ENCODE measurements at regions not wholly inside any gene's neighbourhood (a gene's known extent, or its start where the extent isn't known, plus 50 kb on each side); places are given as distances from the start of the nearest gene placed in this dataset.

- intact Hi-C loops (cut with DNase I): no loop called here
- no peaks in the 10 kb centered on the region for H3K9me3 ChIP-seq (replicated peaks in 1 of 3)
- H3K27ac ChIP-seq: no peak overlapping the region
- H3K36me3 ChIP-seq (replicated peaks in 1 of 2): no peaks in the 10 kb centered on the region
- 19 to 37% (median 22%) methylated on average over 8 to 9 of the region's 9 CpGs for WGBS, 4 donors
- DNase-seq: no peak
- H3K4me1 ChIP-seq (replicated peaks in 1 of 2): peaks cover 0 to 6% of the 10 kb centered on the region in 2 donors
- TF ChIP-seq POLR2A (IDR thresholded peaks at IDR 0.05) (no peak), CTCF (IDR thresholded peaks at IDR 0.05) (no peak)
- no peak overlapping the region for H3K4me3 ChIP-seq
- H3K27me3 ChIP-seq: peaks cover 30% of the 10 kb centered on the region
Observed at GRCh38 chr17:36812762-36813161, 124.5 kb upstream of the LHX1 start.

- no peak for TF ChIP-seq POLR2A (IDR thresholded peaks at IDR 0.05)
- no peak for TF ChIP-seq CTCF (IDR thresholded peaks at IDR 0.05)
- no peak for DNase-seq
- peaks cover 24% of the 10 kb centered on the region for H3K27me3 ChIP-seq
- no peaks in the 10 kb centered on the region for H3K36me3 ChIP-seq (replicated peaks in 1 of 2)
- no peak overlapping the region for H3K4me3 ChIP-seq
- WGBS, 4 donors: 59 to 73% (median 72%) methylated on average over 5 of the region's 5 CpGs
- no peak overlapping the region for H3K27ac ChIP-seq
- intact Hi-C loops (cut with DNase I): no loop called here
- H3K4me1 ChIP-seq (replicated peaks in 1 of 2): peaks cover 0 to 3% of the 10 kb centered on the region in 2 donors
- H3K9me3 ChIP-seq (replicated peaks in 1 of 3): no peaks in the 10 kb centered on the region
Observed at GRCh38 chr17:36813357-36813756, 123.9 kb upstream of the LHX1 start.

DNA sequence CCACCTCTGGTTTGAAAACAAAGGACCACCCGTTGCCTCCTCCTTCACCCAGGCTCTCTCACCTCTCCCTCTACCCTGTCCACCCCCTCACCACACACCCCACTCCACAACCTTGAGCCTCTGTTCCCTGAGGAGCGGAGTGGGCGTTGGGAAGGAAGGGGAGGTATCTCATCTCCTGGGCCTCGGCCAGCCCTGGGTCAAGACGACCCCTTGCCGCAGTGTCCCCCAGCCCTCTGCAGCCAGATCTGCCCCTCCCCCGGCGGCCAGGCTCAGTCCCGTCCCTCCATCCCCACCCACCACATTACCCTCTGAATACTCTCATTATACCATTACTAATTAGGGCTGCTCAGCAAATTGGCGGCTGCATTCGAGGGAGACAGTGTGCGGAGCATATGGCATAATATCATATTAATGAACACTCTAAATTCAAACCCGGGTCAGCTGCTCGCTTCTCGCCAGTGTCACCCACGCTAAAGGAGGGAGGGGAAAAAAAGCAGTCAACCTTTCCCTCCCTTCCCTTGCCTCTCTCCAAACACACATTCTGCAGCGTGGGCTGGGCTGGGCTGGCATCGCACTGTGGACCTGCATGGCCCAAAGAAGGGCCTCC is 123.2 kb upstream of the LHX1 start:
- Histone ChIP-seq H3K27me3 (peaks cover 17% of the 10 kb centered on the region), H3K27ac (no peak overlapping the region), H3K4me3 (no peak overlapping the region), H3K4me1 (replicated peaks in 1 of 2) (no peaks in the 10 kb centered on the region), H3K9me3 (replicated peaks in 1 of 3) (no peaks in the 10 kb centered on the region), H3K36me3 (replicated peaks in 1 of 2) (no peaks in the 10 kb centered on the region)
- 43 to 55% (median 48%) methylated on average over 15 to 18 of the region's 18 CpGs for WGBS, 4 donors
- no peak for DNase-seq
- intact Hi-C loops (cut with DNase I): no loop called here
- no peak for TF ChIP-seq CTCF (IDR thresholded peaks at IDR 0.05)
- no peak for TF ChIP-seq POLR2A (IDR thresholded peaks at IDR 0.05)

DNA sequence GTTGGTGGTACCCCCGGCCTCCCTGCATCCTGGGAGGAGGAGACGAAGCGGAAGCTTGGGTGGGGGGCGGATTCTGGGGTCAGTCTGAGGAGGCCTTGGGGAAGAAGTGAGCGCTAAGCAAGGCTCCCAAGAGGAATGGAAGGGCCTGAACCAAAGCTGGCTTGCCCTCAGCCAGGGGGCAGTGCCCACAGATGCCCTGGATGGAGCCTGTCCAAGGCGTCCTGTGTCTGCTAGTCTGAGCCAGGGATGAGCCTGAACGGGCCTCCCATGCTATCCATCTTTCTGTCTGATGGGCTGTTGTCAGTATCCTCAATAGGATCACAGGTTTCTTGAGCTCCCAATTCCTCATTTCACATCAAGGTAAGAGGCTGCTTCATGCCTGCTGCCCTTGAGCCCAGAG is 122.3 kb upstream of the LHX1 start:
- H3K27me3 ChIP-seq: peaks cover 9% of the 10 kb centered on the region
- no peak for TF ChIP-seq POLR2A (IDR thresholded peaks at IDR 0.05)
- no peak overlapping the region for H3K27ac ChIP-seq
- no peaks in the 10 kb centered on the region for H3K9me3 ChIP-seq (replicated peaks in 1 of 3)
- intact Hi-C loops (cut with DNase I): no loop called here
- 75 to 79% (median 77%) methylated on average over 5 to 7 of the region's 7 CpGs for WGBS, 4 donors
- no peak overlapping the region for H3K4me3 ChIP-seq
- no peaks in the 10 kb centered on the region for H3K36me3 ChIP-seq (replicated peaks in 1 of 2)
- H3K4me1 ChIP-seq (replicated peaks in 1 of 2): no peaks in the 10 kb centered on the region
- no peak for DNase-seq

GRCh38 chr17:36816214-36816906 is 120.9 kb upstream of the LHX1 start:
- Histone ChIP-seq H3K36me3 (replicated peaks in 1 of 2) (no peaks in the 10 kb centered on the region), H3K9me3 (replicated peaks in 1 of 3) (no peaks in the 10 kb centered on the region), H3K4me3 (no peak overlapping the region), H3K4me1 (replicated peaks in 1 of 2) (no peaks in the 10 kb centered on the region), H3K27ac (no peak overlapping the region), H3K27me3 (peaks cover 8% of the 10 kb centered on the region)
- WGBS, 4 donors: 72 to 79% (median 77%) methylated on average over 7 to 17 of the region's 17 CpGs
- no peak for DNase-seq
- intact Hi-C loops (cut with DNase I): no loop called here
- TF ChIP-seq CTCF (IDR thresholded peaks at IDR 0.05): no peak
- no peak for TF ChIP-seq POLR2A (IDR thresholded peaks at IDR 0.05)

Measured in adrenal gland (tissue), 9 donors.